LoVo (cell line): ENCODE measurements at regions not wholly inside any gene's neighbourhood (a gene's known extent, or its start where the extent isn't known, plus 50 kb on each side); places are given as distances from the start of the nearest gene placed in this dataset.
"Not testable (repeated sequence)": the region's sequence is repeated elsewhere in the genome, so short reads cannot be mapped to it uniquely, and the experiment has no call there.

Source experiments
- DNase-seq: peaks from one replicate; pipeline ENCODE4 v3.0.0-alpha.2; 2016; ENCODE audit warnings: low spot score

DNA sequence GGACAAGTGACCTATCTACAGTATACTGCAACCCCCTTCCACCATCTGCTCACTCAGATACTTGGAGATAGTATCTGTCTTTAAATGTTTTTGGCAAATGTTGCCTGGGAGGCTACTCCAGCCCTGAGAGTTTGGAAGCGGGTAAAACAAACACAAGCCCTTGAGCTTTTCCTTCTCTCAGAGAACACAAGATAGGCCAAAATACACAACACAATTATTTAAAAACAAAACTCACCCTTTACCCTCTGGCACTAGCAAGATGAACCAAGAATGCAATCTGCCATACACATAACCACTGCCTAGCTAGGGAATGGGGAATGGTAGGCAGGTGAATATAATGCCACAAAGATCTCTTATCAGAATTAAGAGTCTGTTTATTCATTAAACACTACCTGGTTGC, 324.7 kb upstream of the FAM47C start:
- no peak for DNase-seq

DNA sequence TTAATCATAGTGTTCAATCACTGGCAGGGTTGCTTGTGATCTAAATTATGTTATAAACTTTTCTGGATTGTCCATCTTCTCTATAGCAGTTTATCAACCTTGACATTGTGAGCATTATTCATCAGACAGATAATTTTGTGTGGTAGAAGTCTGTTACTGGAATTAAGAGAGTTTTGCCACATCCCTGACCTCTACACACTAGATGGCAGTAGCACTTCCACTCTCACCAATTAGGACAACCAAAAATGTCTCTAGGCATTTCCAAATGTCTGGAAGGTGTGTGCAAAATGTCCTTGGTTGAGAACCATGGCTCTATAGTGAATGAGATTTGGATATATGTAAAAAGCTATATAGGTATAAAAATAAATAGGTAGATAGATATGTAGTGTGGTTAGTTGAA, 324.1 kb upstream of the FAM47C start:
- no peak for DNase-seq

DNA sequence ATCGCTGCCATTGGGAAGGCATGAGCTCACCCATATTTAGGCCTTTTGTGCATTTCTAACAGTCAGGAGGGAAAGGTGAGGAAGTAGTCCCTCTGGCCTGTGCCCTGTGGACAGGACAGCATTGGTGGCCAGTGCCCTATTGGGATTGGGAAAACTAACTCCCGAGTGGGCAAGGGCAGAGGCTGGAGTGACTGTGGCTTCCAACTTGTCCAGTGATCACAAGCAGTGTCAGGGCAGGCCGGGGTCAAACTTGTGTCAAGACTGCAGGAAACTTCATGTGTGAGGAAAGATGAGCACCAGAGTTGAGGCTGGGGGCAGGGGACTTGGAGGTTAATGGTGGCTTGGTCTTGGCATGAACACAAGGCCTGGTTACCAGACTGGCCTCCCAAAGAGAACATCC, 286.2 kb upstream of the FAM47C start:
- no peak for DNase-seq

DNA sequence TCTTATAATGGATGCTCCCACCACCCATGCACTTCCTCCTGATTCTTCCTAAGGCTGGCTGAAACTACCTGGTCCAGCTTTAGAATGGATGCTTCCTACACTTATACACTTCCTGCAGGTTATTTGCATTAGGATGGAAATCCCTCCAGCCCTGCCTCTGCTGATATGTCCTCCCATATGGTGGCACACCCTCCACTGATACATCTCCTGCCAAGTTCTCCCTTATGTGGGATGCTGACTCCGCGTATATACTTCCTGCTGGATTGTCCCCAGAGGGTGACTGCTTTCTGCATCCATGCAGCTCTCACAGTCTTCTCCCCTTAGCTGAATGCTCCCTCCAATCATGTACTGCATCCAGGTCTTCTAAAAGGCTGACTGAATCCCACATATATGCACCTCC, 254.6 kb upstream of the FAM47C start:
- DNase-seq = no peak

DNA sequence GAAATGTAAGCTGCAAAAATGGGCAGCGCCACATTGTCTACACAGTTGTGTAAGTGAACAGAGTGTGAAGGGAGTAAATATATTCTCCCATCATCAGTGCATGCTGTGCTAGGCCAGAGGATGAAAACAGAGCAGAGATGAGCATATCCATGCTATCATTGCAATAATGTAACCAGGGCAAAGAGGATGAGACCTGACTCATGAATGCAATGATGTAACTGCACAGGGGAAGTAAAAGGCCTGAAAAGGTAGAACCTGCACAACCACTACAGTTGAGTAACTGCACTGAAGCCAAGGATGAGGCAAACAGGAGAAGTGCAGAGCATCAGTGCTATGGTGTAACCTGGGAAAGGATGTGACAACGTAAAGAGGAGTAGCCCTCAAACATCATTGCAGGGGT, 220.4 kb upstream of the FAM47C start:
- no peak for DNase-seq

DNA sequence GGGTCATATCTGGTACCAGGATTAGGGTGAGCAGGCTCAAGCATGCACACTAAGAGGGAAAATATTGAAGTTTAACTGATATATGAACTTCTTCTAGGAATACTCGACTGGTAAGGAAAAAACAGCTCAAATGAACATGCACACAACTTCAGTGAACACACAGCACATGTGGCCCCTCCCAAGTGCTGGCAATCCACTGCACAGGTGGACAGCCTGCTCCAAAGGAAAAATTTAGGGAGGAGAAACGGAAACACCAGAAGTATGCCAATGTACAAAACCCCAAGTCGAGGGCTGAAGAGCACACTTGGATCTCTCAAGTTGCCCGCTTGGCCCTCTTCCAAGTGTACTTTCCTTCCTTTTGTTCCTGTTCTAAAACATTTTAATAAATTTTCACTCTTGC, 205.0 kb upstream of the FAM47C start:
- DNase-seq = no peak

DNA sequence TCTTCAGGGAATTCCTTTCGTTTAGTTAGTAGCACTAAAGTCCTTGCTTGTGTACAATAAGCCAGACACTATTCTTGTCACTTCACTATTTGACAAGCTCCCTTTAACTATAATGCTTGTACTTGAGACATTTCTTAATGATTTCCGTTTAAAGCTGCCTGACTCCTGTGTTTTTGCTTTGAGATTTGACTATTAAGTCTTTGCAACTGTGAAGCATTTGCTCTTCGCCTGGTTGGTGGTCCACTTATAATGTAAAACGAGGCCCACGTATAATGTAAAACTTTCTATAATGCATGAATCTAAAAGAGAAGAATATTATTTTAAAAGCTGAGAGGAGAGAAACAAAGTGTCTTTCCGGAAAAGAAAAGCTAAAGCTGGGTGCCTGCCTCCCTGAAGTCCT, 204.1 kb upstream of the FAM47C start:
- no peak for DNase-seq

DNA sequence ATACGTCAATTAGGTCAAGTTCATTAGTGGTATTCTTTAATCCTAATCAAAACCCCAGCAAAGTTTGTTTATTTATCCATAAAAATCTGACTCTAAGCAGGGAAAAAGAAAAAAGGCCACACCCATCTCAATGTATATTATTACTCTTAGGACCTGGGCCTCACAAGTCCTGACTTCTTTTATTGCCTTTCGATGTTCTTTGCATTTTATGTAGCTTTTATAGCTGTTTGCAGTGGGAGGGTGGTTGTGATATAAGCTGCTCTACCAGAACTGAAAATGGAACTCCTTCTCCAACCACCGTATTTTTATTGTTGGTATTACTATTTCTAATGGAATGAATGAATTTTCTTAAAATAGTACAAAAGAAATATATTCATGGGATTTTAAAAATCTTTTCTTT, 163.3 kb upstream of the FAM47C start:
- no peak for DNase-seq

DNA sequence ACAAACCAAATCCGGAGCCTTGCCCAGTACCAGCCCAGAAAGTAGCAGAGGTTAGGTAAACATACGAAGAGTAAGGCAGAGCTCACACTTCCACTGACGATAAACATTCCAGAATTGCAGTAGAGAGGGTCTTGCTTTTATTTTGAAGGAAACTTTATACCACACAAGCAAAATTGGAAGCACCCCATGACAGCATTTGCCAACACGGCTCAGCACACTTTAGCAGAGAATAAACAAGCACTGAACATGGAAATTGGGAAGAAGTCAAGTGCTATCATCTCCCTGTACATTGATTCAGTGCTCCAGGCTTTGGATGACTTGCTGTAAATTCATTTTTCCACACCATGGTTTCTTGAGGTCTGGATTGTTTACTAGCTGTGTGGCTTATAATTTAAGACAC, 160.7 kb upstream of the FAM47C start:
- no peak for DNase-seq

DNA sequence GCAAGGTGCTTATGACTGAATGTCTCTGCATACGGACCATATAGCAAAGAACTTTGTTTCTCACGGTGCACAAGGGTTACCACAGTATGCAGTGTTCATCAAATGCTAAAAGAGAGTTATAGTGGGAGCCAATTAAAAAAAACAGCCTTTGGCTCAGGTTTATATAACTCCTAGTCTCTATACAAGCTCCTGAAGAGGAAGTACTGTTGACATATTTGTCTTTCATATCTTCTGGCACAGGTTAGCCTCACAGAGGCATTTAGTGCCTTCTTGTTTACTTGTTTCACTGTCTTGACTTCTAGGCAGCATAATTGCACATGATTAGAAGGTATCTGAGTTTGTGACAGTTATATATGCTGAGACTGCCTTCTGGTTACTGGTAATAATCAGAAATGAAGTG, 158.8 kb upstream of the FAM47C start:
- DNase-seq = no peak

DNA sequence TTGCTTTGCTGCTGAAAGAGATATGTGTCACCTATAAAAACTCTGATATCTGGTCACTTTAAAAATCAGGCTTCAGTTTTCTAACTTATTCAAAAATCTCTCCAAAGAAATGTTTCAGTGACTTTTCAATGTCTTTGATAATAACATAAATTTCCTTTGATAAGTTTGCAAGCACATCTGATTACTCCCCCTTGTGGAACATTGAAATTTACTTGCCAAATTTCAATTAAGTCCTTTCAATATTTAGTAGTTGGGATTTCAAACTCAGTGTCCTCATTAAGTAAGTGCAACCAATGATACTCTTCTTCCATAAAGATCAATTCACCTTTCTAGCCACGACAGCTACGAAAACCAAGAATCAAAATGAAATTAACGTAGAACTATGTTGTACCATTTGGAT, 151.3 kb upstream of the FAM47C start:
- DNase-seq = no peak

DNA sequence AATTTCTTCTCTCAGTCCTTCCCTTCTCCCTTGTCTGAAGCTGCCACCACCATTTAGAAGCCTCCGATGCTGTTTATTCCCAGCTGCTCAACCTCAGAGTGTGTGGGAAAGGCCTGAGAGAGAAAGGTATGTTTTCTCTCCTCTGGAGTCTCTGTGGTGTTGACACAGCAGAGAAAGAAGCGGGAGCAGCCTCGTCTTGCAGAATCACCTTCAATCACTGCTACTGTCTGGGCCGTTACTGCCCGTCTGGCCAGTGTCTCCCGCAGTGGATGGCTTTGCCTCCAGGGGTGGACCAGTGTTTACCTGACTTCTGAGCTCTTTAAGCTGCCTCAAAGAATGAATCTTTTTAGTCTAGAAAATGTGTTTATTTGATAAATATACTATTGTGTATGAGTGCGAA, 148.9 kb upstream of the FAM47C start:
- no peak for DNase-seq

DNA sequence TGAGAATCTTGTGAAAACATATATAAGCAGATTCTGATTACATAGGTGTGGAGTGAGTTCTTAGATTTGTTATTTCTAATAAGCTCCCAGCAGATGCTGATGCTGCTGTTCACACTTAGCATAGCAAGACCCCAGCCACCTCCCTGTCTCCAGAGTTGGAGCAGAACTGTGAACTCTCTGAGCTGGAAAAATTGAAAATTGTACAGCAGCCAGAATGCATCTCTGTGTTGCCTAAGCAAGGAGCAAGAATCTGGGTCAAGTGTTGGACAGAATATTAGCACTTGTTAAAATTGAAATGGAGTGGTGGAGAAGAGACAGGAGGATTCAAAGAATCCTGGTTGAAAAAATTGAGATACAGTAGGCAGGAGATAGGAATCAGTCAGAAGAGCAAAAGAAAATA, 146.6 kb upstream of the FAM47C start:
- DNase-seq = no peak

DNA sequence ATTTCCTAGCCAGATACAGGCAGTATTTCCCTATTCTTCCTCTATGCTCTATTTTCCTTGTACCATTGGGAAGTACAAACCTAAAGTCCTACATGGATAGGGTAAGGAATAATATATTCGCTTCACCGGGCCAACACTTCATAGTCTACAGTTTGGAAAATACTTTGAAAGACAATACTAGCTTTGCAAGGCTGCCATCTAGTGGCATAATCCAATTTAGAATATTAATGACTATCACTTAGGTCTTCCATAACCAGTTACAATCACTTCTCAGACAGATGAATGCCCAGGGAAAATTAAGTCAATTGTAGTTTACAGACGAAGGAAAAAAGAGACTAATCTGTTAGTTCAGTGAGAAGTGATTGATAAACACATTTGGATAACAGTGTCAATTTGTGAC, 141.0 kb upstream of the FAM47C start:
- peak; percentile 38 for DNase-seq

DNA sequence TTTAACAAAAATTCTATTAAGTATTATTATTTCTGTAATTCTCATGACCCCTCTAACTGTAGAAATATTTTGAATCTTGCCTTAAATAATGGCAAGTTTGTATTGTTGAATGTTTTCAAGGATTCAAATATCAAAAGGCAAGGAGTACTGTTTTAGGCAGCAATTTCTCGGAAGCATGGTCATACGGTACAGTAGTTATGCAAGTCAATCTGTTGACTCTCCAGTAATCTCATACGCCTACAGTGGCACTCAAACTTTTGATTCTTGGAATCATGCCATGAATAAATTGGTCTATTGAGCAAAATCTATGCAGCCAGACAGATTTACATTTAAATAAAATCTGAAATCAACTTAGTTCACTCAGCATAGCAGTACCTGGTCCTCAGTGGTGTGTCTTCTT, 139.6 kb upstream of the FAM47C start:
- DNase-seq = no peak

DNA sequence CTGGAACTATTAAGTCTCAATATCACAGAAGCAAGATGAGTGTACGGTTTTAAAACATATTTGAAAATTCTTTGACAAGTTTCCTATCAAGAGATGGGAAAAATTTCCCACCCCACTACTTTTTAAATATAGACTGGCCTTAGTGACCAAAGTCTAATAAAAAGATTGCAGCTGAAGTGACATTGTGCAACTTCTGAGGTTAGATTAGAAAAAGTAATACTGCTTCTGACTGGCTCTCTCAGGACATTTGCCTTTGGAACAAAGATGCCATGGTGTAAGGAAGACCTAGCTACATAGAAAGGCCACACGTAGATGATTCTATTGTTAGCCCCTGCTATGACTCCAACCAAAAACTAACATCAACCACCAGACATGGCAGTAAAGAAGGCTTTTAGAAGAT, 138.7 kb upstream of the FAM47C start:
- DNase-seq = no peak

DNA sequence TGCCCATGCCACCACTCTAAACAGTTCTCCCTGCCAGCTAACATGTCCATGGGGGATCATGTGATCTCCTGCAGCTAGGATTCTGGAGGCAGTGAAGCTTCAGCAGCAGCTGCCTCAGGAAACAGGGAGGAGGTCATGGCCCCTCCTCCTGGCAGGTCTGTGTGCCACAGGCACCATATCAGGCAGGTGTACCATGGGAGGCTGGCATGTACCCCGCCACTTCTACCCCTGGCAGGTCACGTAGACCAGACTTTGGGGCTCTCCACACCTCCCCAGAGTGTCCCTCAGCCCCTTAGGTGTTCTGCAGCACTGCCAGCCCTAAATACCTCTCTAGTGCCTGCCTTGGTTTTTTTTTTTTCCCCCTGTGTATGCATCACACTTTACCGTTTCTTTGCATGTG, 110.5 kb upstream of the FAM47C start:
- no peak for DNase-seq

DNA sequence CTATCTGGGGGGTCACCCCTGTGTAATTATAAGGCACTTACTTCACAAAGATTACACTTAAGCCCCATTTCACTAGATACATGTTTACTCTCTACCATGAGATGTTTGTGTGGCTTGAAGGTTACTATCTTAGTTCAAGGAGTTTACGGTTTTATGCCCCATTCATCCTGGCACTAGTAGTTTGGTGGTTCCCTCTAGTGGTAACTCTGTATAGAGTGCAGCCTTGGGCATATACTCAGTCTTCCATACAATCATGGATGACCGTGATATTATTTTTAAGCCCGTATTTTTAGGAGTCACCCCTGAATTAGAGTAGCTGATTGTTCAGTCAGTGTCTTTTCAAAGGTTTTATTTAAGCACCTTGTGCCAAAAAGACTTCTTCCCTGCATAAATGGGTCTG, 109.9 kb upstream of the FAM47C start:
- no peak for DNase-seq

DNA sequence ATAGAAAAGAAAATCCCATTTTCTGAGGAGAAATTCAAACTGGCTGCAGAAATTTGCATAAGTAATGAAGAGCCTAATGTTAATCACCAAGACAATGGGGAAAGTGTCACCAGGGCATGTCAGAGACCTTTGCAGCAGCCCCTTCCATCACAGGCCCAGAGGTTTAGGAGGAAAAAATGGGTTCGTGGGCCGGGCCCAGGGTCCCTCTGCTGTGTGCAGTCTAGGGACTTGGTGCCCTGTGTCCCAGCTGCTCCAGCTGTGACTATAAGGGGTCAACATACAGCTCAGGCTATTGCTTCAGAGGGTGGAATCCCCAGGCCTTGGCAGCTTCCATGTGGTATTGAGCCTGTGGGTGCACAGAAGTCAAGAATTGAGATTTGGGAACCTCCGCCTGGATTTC, 103.6 kb upstream of the FAM47C start:
- not testable (repeated sequence) for DNase-seq

DNA sequence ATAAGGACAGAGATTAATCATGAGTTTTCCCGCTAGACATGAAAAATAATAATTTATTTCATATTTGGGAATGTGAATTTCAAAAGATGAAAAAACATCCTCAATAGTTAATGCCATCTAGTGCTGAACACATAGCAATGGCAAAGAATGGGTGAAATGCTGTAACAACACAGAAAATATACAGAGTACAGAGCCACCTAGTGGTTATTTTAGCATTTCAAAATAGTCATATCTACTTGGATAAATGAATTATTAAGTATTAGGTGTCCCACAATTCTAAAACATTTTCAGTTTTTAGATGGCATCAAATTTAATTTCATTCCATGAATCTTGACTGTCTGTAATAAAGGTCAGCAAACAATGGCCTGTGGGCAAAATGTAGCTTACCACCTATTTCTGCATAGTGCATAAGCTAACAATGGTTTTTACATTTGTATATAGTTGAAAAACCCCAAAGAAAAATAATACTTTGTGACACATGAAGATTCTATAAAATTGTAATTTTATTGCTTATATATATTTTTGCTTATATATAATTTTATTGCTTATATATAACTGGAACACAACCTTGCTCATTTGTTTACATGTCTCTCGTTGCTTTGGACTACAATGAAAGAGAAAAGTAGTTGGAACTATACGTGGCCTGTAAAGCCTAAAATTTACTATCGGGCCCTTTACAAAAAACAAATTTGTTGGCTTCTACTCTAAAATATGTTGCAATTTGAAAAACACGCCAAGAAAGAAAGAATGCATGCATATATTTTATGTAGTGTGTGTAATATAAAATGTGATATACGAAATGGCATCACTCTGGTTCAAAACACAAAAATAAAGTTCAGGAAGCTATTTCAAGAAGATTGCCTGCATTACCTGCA, 99.1 kb upstream of the FAM47C start:
- DNase-seq = peak; percentile 27

DNA sequence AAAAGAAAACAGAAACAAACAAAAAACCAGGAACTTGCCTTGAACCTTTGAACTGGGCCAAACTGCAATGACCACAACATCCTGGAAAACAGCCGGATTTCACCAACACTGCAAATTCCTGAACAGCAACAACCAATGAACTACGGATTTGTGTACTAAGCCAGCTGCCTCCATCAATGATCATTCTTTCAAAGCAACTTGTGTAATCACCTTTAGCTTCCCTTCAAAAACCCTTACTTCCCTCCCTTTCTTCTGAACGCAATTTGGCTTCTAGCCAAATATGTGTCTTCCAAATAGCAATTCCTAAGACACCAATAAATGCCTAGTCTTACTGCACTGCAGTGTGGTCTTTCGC, 98.5 kb upstream of the FAM47C start:
- DNase-seq = no peak

DNA sequence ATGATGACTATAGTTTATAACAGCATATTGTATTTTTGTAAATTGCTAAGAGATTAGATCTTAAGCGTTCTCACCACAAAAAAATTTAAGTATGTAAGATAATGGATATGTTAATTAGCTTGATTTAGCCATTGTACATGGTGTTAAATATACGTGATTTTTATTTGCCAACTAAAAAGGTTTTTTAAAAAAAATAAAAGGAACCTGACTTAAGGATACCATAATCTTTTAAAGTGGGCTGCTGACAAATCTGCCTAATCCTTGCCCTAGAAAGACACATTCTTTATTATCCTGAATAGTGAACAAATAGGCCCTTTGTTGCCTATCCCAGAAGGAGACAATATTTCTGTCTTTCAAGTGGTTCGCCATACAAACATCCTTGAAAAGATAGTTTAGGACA, 94.6 kb upstream of the FAM47C start:
- DNase-seq = no peak

DNA sequence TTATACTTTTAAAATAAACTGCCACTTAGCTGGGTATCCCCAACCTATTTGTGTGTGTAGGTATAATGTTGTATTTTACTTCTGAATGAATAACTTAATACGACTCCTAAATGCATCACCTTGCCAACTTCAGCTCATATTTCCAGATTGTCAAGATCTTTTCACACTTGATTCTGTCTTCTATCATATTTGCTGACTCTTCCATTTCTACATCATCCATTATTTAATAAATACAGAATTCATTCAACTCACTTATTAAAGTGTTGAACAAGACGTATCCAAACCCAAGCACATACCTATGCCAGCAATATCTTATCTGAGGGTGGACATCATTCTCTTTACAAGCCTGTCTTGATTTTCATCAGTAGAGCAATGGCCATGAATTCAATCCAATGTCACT, 91.2 kb upstream of the FAM47C start:
- no peak for DNase-seq

DNA sequence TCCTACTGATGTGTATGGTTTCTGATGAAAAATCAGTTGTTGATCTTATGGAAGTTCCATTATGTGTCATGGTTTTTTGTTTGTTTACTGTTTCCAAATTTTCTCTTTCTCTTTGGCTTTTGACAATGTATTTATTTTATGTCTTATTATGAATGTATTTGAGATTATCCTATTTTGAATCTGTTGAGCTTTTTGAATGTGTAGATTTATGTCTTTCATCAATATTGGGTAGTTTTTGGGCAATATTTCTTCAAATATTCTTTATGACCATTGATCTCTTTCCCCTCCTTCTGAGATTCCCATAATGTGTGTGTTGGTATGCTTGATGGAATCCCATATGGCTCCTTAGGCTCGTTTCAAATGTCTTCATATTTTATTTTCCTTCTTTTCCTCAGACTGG, 80.5 kb upstream of the FAM47C start:
- no peak for DNase-seq

DNA sequence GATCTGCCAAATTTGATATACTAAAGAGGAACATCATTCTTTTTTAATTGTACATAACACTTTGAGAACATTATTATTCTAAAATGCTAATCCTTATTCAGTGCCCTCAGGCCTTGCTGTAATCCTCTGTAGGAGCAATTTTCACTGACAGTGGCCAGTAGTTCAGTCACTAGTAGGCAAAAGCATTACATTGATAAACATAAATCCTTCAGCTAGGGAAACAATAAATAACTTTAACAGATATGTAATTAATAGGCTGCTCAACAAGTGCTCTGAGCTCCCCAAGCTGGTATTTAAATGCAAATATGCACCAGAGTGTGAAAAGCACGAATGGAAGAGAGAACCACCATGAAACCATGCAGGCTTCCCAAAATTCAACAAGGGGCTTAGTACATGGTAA, 77.7 kb upstream of the FAM47C start:
- DNase-seq = no peak
